NCI-H748 (cell line): ENCODE measurements at regions not wholly inside any gene's neighbourhood (a gene's known extent, or its start where the extent isn't known, plus 50 kb on each side); places are given as distances from the start of the nearest gene placed in this dataset.
"Not testable (repeated sequence)": the region's sequence is repeated elsewhere in the genome, so short reads cannot be mapped to it uniquely, and the experiment has no call there.

Experiments used
- DNase-seq: peaks from one replicate; lab custom pipeline; 2025; ENCODE audit not compliant: unreplicated experiment; lab: John Stamatoyannopoulos, UW

DNA sequence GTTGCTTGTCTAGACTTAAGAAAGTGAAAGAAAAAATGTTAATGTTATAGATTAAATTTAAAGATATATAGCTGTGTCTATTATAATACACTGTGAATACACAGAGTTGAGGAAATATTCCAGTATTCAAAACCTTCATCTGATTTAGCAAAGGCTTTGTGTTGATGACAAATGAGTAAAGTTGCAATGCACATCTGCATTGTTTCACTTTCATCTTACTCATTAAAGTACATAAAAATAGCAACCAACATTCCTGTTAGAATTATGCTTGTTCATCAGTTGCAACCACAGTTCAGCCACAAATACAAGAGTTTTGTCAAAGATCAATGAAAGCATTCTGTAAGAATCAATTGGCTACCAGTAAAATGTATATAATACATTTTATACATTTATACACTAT, 346.4 kb upstream of the SLC7A11 start:
- no peak for DNase-seq

DNA sequence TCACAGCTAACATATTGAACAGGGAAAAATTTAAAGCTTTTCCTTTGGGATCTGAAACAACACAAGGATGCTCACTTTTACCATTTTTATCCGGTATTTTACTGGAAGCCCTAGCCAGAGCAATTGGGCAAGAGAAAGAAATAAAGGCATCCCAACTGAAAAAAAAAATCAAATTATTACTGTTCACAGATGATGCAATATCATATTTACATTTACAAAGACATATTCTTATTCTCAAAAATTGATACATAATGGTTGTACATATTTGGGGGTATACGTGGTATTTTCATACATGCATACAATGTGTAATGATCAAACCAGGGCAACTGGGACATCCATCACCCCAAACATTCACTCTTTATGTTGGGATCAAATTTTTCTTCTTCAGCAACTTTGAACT, 337.0 kb upstream of the SLC7A11 start:
- no peak for DNase-seq

DNA sequence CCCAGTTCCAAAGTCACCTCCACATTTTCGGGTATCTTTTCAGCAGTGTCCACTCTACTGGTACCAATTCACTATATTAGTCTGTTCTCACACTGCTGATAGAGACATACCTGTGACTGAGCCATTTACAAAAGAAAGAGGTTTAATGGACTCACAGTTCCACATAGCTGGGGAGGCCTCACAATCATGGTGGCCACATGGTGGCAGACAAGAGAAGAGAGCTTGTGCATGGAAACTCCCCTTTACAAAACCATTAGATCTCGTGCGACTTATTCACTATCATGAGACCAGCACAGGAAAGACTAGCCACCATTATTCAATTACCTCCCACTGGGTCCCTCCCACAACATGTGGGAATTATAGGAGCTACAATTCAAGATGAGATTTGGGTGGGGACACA, 335.7 kb upstream of the SLC7A11 start:
- DNase-seq = not testable (repeated sequence)

DNA sequence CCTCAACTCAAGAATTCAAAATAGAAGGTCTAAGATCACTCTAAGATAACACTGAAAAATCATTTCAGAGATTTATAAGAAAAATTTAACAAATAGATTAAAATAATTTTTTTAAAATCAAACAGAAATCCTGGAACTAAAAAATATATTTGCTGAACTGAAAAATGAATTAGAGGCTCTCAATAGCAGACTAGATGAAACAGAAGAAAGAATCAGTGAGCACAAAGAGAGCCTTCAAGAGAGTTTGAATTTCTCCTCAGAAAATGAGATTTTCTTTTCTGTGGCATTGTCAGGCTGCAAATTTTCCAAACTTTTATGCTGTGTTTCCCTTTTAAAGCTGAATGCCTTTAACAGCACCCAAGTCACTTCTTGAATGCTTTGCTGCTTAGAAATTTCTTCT, 335.0 kb upstream of the SLC7A11 start:
- peak; percentile 2 for DNase-seq

DNA sequence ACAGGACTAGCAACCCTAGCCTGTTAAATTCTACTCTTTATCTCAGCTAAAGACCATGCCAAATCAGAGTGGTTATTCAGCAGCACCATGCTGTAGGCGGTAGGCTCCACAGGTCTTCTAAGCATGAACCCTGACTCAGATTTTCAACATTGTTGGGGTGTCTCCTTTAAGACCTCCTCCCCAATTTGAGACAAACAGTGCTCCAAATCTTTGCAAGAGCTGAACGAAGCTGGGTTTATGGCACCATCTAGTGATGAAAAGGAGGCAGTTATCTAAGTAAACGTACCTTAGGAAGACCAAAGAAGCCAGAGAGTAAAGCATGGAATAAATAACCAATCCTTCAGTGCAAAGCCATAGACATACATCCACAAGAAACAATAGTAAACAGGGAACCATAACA, 334.5 kb upstream of the SLC7A11 start:
- DNase-seq = peak; percentile 3

DNA sequence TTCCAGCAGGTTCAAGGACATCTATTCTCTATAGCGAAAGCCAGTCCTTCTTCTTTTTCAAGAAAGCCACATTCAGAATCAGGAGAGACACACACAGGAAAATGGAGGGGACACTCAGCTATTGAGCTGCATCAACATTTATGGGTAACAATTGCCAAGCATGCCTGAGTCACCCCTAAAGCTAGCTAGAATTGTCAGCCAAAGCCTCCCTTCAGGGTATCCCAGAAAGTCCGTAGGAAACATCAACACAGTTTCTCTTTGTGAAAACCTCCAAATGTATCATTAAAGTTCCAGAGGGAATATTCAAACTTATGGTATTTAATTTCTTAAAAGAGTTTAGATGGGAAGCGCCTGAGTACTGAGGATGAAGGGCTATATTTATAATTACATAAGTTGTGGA, 331.1 kb upstream of the SLC7A11 start:
- no peak for DNase-seq

DNA sequence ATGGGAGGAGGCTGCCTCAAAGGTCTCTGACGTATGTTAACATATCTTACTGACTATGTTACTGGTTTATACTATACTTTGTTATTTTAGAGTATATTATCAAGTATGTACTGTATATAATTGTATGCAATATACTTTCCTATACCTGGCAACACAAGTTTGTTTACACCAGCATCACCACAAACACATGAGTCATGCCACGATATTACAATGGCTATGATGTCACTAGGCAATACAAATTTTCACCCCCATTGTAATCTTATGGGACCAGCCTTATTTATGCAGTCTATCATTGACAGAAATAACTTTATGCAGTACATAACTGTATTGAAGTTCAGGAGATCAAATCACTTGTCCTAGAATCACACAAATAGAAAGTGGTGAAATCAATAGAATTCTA, 329.9 kb upstream of the SLC7A11 start:
- DNase-seq = no peak

DNA sequence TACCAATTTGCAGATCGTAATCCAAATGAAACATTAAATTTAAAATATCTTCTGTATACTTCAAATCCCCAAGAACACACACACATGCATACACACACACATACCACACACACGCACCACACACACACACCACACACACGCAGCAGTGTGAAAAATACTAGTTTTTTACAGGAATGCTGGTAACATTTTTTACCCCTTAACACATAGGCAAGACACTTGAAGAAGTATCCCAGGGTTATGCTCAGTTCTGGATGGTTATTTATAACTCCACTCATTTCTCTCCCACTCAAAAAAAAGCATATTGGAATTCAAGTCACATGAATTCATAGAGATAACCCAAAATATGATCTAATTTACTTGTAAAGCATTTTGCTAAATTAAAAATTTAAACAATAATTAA, 325.5 kb upstream of the SLC7A11 start:
- DNase-seq = no peak

DNA sequence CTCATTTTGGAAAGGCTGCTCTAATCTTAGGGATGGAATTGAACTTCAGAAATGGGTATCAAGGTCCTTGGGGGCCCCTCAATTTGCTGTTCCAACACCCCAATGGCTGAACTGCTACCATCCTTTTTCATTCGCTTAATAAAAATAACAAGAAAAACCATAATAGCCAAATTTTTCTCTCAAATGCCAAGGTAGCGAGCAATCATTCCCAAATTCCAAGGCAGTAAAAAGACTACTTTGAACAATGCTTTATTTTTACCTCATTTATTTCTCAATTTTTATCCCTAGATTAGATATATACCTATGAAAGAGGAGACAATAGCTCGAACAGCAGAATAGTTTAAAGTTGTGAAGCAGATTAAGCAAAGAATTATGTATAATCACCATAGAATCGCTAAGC, 323.4 kb upstream of the SLC7A11 start:
- no peak for DNase-seq

DNA sequence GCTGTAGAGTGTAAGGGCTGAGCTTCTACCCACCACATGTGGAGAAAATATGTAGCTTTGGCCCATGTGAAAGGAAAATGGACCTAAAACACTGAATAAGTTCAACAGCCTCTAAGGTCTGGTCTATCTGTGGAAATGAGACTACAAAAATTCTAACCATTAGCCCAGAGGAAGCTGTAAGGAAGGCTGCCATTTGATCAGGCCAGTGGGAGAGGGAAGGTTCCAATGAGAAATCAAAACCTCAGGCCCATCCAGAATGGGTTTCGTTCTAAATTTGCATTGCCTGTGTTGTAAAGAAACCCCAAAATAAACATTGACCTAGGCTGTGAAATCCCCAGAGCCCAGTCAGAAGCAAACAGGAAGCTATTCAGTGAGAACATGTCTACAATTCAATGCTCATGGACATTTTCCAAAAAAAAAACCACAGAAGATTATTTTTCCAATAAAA, 320.4 kb upstream of the SLC7A11 start:
- DNase-seq = no peak

DNA sequence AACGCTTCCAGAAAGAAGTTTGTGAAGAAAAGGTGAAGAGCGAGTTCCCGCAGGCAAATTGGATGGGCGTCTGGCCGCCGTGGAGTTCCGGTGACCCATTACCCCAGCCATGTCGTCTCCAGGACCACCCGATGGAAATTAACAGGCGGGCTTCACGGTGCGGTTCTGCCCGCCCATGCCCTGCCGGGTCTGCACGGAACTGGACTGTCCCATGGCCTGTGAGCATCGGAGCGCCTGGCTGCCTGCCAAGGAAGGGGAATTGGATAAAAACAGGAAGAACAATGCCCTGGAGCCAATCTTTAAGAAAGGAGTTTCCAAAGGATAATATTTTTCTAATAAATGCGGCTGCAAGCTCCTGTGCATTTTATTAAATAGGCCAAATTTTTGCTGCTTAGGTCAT, 319.8 kb upstream of the SLC7A11 start:
- DNase-seq = no peak

DNA sequence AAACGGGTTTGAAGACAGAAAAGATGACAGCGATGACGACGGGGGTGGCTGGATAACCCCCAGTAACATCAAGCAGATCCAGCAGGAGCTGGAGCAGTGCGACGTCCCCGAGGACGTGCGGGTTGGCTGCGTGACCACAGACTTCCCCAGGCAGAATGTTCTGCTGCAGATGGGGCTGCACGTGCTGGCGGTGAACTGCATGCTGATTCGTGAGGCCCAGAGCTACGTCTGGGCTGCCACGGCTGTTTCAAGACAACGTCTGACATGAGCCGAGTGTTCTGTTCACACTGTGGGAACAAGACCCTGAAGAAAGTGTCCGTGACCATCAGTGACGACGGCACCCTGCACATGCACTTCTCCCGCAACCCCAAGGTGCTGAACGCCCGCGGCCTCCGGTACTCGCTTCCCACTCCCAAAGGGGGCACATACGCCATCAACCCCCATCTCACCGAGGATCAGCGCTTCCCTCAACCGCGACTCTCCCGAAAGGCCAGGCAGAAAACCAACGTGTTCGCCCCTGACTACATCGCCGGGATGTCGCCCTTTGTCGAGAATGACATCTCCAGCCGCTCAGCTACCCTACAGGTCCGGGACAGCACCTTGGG, 319.2 kb upstream of the SLC7A11 start:
- DNase-seq = no peak

DNA sequence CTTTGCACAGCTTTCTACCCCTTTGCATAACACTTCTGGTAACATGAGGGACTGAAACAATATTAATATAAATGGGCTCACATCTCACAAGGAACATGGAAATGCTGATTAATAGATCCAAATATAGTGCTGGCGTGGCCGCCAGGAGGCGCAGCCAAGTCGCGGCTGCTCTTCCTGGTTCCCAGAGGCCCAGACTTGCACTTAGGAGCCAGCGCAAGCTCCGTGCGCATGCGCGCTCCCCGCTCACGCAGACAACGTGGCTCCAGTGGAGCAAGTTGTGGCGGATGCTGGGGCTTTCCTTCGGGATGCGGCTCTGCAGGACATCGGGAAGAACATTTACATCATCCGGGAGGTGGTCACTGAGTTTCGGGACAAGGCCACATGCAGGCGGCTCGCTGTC, 318.3 kb upstream of the SLC7A11 start:
- DNase-seq = no peak

DNA sequence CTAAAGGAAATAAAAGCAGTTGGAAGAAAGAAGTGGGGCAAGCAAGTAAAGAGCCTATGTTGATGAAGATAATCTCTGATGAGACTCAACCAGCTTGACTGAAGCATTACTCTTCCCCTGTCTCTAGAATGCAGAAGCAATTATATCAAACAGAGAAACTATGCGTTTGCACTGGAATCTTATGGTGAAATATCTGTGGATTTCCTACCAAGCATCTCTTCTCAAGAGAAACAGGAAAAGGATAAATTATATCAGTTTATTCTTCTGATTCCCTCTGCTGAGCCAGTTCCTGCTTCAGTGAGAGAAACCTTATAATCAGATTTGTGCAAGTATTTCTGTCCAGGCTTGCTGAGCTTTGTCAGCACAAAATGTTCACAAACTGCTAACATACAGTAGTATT, 316.7 kb upstream of the SLC7A11 start:
- no peak for DNase-seq

DNA sequence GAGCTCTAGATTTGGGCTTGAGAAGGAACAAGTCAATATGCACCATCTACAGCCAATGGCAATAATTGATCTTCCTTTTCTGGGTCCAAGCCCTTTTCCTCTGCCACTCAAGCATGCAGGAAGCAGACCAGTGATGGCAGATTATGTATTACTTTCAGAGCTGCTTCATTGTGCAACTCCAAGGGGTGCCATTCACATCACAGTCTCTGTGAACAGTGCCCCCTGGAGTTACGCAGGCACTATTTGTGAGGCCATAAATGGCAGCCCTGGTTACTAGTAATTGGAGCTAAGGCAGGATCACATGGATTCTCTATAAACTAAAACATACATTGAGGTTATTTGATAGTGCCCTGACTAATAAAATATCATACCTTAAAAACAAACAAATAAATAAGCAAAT, 313.4 kb upstream of the SLC7A11 start:
- DNase-seq = peak; percentile 72

DNA sequence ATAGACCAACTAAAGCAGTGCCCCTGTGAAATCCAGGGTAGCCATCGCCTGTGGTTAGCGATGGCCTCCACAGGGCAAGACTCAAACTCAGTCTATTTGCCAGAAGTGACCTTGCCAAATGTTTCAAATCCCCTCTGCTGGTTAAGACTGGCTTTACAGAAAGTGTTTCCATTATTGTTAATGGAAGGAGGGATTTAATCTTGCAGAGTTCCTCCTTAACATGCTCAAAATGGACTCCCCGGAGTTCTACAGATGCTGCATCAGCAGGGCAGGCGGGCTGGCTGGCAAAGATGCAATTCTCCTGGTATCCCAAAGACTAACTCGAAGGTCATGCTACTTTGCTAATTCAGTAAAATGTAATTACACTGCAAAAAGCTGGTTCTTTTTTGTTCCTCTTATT, 313.0 kb upstream of the SLC7A11 start:
- no peak for DNase-seq

DNA sequence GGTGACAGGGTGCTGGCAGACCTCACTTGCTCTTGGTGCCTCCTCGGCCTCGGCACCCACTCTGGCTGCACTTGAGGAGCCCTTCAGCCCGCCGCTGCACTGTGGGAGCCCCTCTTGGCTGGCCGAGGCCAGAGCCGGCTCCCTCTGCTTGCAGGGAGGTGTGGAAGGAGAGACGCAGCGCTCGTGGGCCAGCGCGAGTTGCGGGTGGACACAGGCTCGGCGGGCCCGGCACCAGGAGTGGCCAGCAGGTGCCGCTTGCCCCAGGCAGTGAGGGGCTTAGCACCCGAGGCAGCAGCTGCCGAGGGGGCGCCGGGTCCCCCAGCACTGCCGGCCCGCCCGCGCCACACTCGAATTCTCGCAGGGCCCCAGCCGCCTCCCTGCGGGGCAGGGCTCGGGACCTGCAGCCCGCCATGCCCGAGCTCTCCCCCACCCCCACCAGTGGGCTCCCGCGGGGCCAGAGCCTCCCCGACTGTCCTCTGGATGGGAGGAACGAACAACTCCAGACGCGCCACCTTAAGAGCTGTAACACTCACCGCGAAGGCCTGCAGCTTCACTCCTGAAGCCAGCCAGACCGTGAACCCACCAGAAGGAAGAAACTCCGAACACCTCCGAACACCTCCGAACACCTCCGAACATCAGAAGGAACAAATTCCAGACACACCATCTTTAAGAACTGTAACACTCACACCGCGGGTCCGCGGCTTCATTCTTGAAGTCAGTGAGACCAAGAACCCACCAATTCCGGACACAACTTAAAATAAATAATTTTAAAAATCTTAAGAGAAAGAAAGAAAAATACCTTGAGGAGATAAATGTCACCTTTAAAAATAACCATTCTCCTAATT, 311.1 kb upstream of the SLC7A11 start:
- no peak for DNase-seq

DNA sequence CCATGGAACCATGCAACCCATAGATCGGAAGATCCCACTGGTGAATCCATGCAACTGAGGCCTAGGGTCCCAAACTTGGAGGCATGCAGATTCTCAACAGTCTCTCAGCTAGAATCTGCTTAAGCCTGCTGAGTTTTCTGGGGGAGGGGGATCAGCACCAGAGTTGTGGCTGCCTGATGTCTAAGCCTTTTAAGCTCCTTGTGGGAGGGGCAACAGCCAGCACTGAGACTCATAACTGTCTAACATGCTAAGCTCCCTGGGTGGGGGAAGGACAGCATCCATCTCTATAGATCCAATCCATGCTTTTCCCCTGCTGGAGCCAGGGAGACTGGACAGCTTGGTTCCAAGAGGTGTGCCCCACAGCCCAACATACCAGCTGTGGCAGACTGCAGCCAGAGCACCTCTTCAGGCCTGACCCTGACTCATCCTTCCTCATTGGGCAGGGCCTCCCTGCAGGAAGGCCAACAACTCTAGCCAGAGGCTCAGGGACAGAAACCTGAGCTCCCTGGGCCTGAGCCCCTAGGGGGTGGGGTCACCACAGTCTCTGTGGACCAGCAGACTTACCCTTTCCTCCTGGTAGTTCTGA, 300.1 kb upstream of the SLC7A11 start:
- no peak for DNase-seq

DNA sequence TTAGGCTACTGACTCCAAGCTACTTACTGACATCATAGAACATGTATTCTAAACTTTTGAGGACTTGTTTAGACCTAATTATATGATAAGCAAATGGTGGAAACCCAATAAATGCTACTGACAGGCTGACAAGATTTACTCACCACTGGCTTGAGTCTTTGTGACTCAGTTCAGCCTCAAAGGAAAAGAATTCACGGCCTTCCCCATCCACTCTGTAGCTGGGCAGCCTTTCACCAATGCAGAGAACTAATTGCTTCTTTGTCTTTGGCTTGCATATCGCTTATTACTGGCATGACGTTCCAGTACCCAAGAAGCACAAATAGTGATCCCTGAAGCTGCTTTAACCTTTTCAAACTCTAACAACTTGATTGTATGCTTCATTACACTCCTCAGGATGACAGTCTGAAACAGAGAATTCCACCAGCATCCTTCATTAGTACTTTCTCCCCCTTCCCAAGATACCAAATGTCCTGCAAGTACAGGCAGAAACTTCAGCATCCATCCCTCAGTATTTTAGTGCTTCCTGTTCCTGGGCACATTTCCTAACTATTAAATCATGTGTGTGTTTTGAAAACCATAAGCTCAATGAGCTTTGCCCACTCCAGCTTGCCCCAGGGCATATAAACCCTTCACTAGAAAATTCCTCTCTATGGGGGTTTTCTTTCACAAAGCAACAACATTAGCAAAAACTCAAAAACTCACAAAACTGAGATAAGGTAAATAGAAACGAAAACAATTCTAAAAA, 298.1 kb upstream of the SLC7A11 start:
- DNase-seq = no peak

DNA sequence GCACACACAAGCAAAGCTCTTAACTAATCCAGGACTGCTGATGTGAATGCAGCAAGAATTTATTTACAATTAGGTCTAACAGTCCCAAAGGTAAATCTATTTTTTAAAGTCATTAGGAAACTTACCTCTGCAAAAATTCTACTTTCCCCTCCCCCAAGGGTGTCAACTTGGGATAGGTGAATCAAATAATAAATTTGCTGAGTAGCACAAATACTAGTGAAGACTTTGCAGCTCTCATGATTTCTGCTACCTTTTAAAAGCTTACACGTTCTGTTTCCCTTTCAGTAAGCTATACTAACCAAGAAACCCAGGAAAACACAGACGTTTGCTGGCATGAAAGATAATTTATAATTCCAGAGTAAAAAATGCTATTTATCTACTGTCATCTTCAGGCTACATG, 296.6 kb upstream of the SLC7A11 start:
- DNase-seq = no peak

DNA sequence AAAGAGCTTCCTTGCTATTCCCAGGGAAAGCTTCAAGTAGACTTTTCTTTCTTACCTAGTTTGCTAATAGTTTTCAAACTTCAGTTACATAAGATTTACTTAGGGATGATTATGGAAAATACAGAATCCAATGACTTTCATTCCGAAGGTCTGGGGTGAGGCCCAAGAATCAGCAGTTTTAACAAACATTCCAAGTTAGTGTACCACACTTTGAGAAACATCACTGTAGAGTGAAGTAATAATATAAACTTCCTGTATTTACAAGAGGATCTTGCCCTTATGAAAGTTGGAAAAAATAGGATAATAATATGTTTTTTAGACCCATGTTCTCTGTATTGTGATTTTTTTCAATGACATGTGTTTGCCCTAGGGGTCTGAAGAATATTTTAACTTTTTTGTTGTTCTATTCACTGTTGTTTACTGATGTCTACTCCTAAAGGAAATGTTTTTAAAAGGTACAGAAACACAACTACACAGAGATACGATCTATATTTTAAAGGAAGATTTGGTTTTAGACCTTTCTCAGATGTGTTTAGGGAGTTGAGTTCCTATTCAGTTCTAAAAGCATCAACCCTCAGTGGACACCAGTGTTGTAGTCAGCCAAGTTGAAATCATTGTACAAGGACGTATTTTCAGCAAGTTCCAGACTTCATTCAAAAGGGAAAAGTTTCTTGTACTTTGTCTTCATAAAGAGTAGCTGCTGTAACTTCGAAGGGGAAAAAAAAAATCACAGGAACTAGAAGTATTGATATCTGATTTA, 295.8 kb upstream of the SLC7A11 start:
- no peak for DNase-seq
